GM19467 (cell line): ENCODE measurements at regions not wholly inside any gene's neighbourhood (a gene's known extent, or its start where the extent isn't known, plus 50 kb on each side); places are given as distances from the start of the nearest gene placed in this dataset.
"Not testable (repeated sequence)": the region's sequence is repeated elsewhere in the genome, so short reads cannot be mapped to it uniquely, and the experiment has no call there.

Source experiments
- ATAC-seq: cut with Tn5 transposase; IDR thresholded peaks from one replicate; pipeline ENCODE4 v1.9.1; 2021; ENCODE audit warnings: mild to moderate bottlenecking, moderate library complexity; ENCODE audit not compliant: unreplicated experiment

DNA sequence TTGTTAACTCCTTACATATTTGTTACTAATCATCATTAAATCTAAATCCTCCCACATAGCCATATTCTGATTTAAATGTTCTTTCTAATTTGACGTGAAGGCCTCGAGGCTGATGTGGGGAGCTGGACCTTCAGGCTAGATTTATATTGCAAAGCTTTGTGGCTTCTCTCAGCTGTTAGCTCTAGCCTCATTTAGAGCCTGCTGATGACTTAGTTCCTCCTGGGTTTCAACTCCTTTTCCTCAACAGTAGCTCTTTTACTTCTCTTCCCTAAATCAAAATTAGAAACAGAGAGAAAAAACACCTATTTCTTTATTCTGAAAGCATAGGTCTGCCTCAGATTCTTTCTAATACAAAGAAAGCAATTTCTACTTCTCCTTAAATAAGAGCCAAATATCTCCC lies 477.5 kb upstream of the CCDC196 start:
- ATAC-seq = no peak

DNA sequence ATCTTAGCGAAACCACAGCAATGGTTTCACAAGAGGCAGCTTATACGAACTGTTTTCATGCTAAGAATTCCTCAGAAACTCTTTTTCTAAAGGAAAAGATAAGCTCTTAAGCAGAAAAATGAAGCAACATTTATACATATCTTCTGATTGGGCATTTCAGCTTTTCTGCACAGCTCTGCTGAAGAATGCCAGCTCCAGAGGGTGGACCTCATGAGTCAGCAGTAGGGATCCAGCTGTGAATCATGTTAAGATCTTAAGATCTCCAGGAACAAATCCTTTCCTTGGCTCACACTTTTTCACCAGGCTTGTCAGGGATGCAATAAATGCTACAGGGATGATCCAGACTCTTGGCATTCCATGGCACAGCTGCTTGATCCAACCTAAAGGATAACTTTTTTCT lies 477.1 kb upstream of the CCDC196 start:
- ATAC-seq = no peak

DNA sequence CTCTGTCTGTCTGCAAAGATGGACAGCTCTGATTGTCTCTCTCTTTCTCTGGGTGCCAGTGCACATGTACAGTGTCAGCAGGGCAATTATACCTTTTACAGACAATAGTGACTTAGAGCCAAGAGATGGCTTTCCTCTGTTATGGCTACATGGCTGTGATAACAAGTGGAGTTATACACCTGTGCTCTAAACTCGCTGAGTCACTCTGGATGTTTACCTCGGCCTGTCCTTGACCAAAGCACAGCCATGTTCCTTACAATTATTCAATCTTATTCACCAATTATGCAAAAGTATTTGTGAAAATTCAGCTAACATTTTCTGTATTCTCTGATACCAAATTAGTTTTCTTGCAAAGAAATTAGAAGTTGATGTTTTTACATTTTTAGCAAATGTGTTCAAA lies 475.5 kb upstream of the CCDC196 start:
- ATAC-seq = no peak

DNA sequence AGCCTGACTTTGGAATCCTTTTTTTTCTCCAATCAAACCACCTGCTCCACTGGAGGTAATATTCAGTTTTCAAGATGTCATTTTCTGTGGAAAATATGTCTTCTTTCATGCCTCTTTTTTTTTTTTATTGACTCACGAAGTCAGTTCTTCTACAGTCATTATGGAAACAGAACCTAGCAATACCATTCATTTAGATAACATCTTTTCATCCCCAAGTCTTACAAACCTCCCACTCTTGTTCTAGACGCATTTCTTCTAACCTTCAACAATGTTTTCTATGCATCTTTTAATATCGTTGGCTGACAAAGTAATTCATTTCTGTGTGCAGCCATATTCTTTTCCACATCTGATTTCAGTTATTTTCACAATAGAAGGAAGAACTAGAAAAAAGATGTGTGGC lies 474.3 kb upstream of the CCDC196 start:
- ATAC-seq = no peak

DNA sequence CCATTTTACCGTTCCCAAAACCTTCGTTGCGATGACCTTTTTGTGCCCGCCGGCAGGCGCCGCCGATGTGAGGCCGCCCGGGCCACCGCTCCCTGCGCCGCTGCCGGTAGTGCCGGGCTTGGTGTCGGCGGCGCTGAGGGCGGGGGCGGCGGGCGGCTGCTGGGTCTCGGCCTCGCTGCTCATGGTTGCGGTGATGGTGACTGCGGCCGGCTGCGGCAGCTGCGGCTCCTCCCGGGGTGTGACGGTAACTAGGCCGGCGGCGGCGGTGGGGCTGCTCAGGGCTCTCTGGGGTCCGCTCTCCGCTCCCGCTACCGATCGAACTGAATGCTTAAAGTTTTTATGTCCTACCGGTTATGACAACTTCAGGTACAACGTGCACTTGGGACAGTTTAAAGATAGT lies 472.6 kb upstream of the CCDC196 start:
- not testable (repeated sequence) for ATAC-seq

DNA sequence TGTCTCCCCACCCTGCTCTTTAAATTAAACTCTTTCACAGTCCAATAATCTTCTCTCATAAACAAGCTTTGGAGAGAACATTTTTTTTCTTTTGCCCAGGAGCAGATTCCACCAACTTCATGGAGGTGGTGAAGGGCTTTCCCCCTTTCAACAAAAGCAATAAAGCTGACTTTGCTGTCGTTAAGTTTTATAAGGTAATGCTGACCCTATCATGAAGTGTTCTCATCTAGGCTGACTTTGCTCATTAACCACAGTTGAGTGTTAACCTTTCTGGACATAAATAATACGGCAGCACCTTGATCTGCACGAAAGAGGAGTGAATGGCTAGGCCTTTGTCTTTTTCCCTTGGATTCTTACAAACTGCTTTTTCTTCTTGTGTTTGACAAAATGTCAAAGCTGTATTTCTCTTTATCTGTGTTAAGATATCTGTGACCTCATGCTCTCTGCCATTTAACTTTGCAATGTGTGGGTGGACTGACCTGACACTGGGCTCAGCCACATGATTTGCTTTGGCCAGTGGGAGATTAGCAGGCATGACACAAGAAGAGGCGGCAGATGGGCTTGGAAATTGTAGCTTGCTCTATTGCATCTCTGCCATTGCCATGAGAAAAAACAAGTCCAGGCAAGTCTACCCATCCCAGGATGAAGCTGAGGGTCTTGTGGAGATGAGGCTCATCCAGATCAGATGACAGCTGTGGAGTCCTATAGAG lies 470.9 kb upstream of the CCDC196 start:
- ATAC-seq = no peak

DNA sequence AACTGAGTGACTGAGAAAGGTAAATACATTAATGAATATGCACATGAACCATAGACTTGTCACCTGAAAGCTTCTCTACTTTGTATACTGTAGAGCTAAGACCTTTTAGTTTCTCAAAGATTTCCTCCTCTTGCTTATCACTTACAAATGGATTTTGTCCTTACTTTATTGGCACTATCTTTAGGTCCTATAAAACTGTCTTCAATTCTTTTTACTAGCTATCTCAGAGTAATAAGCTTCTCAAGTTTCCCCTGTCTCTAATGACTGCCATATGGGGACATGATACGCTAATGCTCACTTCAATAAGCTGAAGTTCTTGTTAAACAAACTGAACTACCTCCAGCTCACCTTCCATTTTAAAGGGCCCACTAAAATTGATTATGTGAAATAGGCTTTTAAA lies 468.2 kb upstream of the CCDC196 start:
- no peak for ATAC-seq

DNA sequence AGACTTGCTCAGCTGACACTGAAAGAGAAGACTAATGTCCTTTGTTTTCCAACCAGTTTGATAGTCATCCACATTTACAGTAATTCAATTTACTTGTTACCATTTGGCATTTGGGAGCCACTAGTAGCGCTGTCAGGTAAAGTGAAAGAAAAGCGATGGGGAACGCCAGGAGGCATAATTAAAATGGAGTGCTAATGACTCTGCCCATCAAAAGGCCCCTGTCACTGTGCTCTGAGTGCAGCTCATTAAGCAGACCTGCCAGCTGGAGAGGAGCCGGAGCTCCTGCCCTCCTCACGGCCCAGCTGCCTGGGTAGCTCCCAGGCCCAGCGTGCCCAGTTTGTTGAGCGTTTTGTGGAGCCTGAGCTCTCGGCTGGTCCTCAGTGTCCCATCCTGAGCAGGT lies 463.6 kb upstream of the CCDC196 start:
- no peak for ATAC-seq

DNA sequence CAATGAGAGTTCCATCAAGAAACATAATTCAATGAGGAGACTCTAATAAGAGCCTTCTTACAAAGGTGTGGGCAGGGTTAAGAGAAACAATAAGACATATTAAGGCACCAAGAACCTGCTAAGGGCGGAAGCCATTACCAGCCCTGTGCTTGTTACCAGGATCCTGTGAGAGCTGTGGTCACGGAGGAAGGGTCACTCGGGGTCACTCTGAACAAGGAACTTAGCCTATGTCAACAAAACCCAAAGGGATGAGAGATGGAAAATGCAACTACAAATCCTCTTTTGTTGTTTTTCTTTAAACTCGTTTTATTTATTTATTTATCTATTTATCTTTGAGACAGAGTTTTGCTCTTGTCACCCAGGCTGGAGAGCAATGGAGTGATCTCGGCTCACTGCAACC lies 460.4 kb upstream of the CCDC196 start:
- ATAC-seq = no peak

DNA sequence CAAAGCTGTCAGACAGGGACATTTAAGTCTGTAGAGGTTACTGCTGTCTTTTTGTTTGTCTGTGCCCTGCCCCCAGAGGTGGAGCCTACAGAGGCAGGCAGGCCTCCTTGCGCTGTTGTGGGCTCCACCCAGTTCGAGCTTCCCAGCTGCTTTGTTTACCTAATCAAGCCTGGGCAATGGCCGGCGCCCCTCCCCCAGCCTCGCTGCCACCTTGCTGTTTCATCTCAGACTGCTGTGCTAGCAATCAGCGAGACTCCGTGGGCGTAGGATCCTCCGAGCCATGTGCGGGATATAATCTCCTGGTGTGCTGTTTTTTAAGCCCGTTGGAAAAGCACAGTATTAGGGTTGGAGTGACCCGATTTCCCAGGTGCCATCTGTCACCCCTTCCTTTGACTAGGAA lies 454.2 kb upstream of the CCDC196 start:
- not testable (repeated sequence) for ATAC-seq

DNA sequence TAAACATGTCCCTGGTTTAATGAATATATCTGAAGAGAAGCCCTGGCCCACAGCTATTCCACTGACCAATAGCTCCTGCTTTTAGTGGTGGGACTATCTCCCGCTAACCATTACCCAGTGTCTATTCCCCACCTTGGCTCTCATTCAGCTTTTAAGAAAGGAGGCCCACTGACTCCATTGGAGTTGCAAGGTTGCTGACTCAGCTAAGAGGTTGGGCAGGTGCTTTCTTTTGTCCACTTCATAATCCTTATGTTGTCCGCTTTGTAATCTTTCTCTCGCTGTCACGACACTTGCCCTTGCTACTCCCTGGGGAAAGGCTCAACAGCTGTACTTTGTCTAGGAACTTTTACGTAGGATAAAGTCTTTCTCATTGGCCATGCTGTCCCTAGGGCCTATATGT lies 453.4 kb upstream of the CCDC196 start:
- no peak for ATAC-seq

DNA sequence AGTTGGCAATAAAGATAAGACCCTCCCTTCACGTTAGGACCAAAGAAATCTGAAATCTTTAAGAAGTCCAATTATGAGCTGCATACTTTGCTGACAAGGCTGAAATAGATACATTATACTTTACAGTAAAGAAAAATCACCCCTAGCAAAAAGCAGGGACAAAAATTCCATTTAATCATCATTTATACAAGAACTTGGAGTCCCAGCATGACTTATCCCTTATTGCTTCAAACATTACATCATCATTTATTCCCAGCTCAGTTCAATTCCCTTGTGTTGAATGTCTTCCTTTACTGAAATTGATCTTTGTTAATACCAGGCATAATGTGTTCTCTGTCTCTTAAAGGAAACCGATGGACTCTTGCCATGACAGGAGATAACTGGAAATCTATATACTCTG lies 449.6 kb upstream of the CCDC196 start:
- no peak for ATAC-seq

DNA sequence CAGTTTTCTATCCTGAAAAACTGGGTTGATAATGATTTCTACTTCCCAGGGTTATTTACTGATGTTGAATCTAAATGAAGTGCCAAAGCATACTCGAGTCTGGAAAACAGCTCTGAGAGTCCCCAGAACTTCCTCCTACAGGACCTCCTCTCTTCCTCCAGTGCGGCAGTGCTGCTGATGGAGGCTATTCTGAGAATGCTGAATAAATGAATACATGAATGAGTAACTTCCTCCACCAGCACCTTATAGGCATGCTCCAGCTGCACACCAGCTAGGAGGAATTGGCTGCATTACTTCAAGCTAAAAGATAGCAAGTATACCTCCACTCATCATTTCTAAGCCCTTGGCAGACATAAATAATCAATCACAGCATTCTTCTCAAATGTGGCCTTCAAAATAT lies 448.8 kb upstream of the CCDC196 start:
- no peak for ATAC-seq

DNA sequence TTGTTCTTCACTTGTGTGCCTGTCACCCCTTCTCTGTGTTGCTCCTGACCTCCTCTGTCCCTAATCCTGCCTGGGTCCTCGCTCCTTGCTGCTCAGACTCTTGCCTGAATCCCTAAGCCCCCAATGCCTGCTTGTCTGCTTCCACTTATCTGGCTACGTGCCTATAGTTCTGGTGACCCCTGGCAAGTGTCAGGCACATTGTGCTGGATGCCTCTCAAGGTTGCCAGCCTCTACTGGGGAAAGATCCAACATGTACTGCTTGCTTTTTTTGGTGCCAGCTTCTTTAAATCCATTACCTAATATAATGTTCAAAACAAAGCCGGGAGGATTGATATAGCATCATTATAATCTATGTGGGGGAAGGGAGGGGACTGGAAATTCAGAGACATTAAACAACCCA lies 448.0 kb upstream of the CCDC196 start:
- no peak for ATAC-seq

DNA sequence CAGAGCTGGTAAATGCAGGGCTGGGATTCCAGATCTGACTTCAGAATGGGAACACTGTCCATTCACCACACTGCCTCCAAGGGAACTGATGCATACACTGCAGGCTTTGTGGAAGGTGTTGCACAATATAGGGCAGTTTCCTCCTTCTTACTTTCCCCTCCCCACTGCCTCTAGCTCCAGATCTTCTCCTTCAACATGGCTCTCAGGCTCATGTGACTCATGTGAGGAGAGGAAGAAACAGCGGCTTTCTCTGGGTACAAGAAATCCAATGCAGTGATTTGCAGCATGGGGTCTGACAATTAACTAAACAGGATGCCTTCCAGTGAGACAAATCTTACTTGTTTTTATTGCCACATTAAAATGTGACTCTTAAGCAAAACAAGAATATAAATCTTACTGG lies 447.6 kb upstream of the CCDC196 start:
- ATAC-seq = no peak

DNA sequence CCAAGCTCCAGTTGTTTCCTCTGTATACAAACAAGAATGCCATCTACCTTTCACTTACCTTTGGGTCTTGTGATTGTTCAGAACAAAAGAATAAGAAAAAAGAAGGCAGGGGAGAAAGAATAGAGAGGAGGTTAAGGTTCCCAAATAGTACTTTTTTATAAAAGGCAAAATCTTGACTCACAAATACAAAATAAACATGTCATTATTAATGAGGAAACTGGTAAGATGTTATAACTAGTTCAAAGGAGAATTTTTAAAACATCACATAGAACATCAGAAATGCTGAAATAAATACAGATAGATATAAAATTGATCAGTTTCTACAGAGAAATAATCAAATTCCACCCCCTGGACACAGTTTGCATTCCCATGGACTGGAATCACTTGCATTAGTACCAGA lies 446.7 kb upstream of the CCDC196 start:
- no peak for ATAC-seq

DNA sequence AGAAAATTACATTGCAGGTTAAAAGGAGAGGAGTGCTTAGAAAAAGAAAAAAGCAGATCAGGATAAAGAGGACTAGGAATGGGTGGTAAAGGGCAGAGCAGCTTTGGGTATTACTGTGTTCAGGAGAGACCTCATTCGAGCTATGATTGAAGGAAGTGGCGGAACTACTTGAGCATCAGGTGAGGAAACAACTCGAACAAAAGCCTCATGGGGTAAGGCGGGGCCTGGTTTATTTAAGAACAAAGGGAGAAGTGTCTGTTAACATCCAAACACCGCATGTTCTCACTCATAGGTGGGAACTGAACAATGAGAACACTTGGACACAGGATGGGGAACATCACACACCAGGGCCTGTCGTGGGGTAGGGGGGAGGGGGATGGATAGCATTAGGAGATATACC lies 444.6 kb upstream of the CCDC196 start:
- ATAC-seq = no peak

DNA sequence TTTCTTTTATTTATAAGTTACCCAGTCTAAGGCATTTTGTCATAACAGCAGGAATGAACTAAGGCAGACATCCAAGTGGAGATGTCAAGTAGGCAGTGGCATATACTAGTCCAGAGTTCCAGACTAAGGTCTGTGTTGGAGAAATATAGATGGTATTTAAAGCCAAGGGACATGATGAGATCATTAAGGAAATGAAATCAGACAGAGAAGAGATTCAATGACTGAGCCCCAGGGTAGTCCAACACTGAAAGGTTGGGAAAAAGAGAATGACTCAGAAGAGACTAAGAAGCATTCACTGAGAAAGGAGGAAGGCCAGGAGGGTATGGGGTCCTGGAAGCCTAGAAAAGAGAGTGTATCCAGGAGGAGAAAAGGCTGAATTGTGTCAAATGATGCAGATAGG lies 442.2 kb upstream of the CCDC196 start:
- no peak for ATAC-seq

DNA sequence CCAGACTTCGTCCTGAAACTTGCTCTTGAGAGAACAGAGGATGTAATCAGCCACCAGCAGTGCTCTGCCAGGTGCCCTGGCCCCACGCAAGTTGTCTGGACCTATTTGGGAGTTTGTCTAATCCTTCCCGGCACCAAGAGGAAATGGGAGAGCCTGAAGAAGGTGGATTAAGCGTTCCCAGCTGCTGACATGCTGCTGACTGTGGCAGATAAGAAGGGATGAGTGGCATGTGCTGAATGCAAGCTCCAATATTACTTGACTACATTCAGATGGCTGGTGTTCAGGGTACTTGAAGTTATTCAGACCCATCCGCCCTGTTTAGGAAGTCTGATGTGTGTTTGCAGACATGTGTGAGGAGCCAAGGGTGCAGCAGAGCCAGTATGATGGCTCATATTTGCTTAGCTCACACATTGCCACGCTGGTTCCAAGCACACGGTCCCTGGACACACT lies 440.6 kb upstream of the CCDC196 start:
- ATAC-seq = no peak

DNA sequence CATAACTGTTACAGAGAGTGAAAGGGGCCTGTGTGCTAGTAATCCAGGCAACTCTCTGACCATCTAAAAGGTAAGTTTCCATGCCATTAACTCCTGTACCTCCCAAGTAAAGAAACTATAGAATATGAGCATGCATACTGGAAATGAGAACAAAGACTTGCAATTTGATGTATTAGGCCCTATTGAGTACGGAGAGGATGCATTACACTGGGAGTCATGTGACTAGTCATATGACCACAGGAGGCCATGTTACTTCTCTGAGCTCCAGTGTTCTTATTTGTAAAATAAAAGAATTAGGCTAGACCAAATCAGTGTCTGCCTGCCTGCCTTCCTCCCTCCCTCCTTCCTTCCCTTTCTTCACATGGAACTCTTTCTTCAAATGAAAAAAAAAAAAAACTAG lies 440.1 kb upstream of the CCDC196 start:
- no peak for ATAC-seq

DNA sequence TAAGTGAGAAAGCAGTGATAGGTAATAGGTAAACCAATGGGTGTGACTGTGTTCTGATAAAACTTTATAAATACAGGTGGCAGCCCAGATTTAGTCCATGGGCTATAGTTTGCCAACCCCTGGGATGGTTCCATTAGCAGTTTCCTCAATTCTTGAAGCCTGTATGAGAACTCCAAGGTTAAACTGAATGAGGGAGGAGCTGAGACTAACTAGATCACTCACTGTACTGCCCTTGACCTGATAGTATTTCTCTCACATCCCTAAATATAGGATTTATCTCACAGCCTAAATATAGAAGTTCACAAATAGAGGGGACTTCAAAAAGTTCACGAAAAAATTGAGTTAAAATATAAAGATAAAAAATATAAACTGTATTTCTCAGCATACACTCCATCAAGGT lies 439.6 kb upstream of the CCDC196 start:
- no peak for ATAC-seq

DNA sequence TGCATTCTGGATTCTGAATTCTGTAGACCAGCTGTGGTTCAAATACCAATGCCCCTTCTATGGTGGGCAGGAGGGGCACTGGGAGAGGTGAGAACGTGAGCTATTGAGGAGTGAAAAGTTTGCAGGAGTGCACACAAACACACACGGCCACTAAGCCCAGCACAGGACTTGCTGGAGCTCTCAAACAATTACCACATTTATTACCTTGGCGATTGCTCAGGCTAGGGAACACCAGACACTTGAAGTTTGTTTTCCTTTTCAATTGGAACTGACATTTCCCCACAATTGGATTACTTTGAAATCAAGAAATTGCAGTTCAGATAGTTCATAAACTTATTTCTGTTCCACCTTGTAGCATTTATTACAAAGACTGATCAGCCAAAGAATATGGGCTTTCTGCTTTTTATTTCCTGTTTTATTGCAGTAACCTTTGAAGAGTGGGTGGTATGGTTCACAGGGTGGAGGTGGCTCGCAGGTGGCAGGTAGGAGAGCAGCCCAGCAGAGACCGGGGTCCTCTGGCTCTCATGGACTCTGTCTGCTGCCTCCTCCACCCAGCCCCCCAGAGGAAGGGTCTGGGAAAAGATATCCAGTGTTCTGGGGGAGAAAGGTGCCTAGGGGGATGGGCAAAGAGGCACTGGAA lies 429.8 kb upstream of the CCDC196 start:
- ATAC-seq = no peak
